NT2/D1 (cell line): ENCODE measurements at regions not wholly inside any gene's neighbourhood (a gene's known extent, or its start where the extent isn't known, plus 50 kb on each side); places are given as distances from the start of the nearest gene placed in this dataset.
"Not testable (repeated sequence)": the region's sequence is repeated elsewhere in the genome, so short reads cannot be mapped to it uniquely, and the experiment has no call there.

Experiments
- DNase-seq: peaks from one replicate; pipeline ENCODE4 v3.0.0-alpha.2; 2011; ENCODE audit warnings: low read depth, low spot score
- H3K27me3 ChIP-seq: 2 replicates; pipeline ENCODE4 v1.6.0; 2011; ENCODE audit warnings: mild to moderate bottlenecking; ENCODE audit not compliant: insufficient read length, insufficient read depth
- H3K36me3 ChIP-seq: 2 replicates; pipeline ENCODE4 v1.6.1; 2011; ENCODE audit warnings: mild to moderate bottlenecking, low read length, mixed read lengths; ENCODE audit not compliant: insufficient read depth, insufficient read length
- H3K4me1 ChIP-seq: 2 replicates; pipeline ENCODE4 v1.5.1; 2011; ENCODE audit not compliant: insufficient read depth, insufficient read length
- H3K4me3 ChIP-seq: 2 replicates; pipeline ENCODE4 v1.5.1; 2011; ENCODE audit warnings: low read depth; ENCODE audit not compliant: insufficient read length
- H3K9ac ChIP-seq: 2 replicates; pipeline ENCODE4 v1.6.0; 2011; ENCODE audit warnings: low read depth; ENCODE audit not compliant: insufficient read length
- H3K9me3 ChIP-seq: 2 replicates; pipeline ENCODE4 v1.5.1; 2011; ENCODE audit warnings: mild to moderate bottlenecking, low read length; ENCODE audit not compliant: insufficient read depth
- SUZ12 ChIP-seq: IDR thresholded peaks from 2 replicates; pipeline ENCODE4 v1.6.1; 2011; ENCODE audit not compliant: insufficient read length, insufficient read depth; ENCODE audit errors: extremely low read depth
- YY1 ChIP-seq: IDR thresholded peaks from 2 replicates; pipeline ENCODE4 v1.6.1; 2011; ENCODE audit not compliant: insufficient read length, insufficient read depth
- ZNF274 ChIP-seq: IDR thresholded peaks from 2 replicates; pipeline ENCODE4 v1.6.1; 2011; ENCODE audit warnings: mild to moderate bottlenecking, low read depth, low read length

DNA sequence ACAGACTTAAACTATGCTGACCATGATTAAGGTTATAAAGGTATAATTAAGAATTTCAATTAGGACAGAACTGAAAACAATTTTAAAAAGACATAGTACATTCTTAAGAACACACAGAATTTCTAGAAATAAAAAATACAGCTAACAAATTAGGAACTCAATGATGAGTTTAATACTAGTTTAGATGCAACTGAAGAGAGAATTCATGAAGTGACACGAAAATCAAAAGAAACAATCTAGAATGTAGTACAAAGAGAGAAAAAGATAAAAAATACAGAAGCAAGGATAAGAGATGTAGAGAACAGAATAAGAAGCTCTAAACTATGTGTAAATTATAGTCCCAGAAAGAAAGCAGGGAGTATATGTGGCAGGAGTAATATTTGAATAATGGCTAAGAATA lies 187.8 kb upstream of the KRR1 start:
- H3K4me3 ChIP-seq = no peak overlapping the region

DNA sequence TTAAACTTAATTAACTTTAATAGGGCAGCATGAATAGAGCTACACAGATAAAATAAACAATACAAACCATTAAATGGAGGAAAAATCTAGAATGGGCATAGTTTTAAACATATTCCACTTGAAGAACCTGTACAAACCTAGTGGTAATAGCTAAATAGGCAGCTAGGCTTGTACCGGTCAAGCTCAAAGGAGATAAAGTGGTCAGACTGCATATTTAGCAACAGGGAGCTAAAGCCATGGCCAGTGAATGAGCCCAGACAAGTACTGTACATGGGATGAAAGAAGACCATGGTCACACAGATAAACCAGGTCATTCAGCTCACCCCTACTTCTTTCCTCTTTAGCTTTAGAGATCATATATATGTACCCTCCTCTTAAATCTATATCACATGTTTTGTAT lies 186.6 kb upstream of the KRR1 start:
- no peak for DNase-seq
- no peaks in the 10 kb centered on the region for H3K36me3 ChIP-seq
- no peaks in the 10 kb centered on the region for H3K27me3 ChIP-seq
- no peak overlapping the region for H3K4me3 ChIP-seq
- H3K9ac ChIP-seq = no peak overlapping the region
- no peaks in the 10 kb centered on the region for H3K9me3 ChIP-seq
- H3K4me1 ChIP-seq = no peaks in the 10 kb centered on the region
- TF ChIP-seq SUZ12 (no peak), YY1 (no peak), ZNF274 (no peak)

More for the DNA sequence above, 187.8 kb upstream of the KRR1 start:
- no peak for DNase-seq
- TF ChIP-seq YY1 (no peak), ZNF274 (no peak)
- Histone ChIP-seq H3K9me3 (no peaks in the 10 kb centered on the region), H3K36me3 (no peaks in the 10 kb centered on the region), H3K27me3 (no peaks in the 10 kb centered on the region), H3K4me1 (no peaks in the 10 kb centered on the region), H3K9ac (no peak overlapping the region)

DNA sequence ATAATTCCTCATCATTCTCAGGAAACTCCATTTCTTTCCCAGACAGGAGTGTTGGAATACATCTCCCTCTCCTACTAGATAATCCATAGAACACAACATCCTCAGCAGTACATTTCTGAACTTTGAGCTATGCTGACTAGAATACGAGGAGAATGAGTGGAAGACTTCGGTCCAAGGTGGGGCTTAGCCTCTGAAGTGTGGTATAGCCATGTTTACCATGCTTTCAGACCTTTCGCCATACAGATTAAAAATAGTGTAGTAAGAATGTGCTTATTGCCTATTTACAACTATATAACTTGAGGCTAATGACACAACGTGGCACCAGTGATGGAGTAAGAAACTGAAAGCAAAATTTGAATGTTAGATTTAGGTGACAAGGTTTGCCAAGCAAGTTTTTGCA lies 184.5 kb upstream of the KRR1 start:
- H3K27me3 ChIP-seq = no peaks in the 10 kb centered on the region
- TF ChIP-seq SUZ12 = no peak
- no peak for TF ChIP-seq YY1
- TF ChIP-seq ZNF274 = no peak
- H3K9me3 ChIP-seq = no peaks in the 10 kb centered on the region
- H3K4me3 ChIP-seq = no peak overlapping the region
- no peaks in the 10 kb centered on the region for H3K4me1 ChIP-seq
- no peaks in the 10 kb centered on the region for H3K36me3 ChIP-seq
- DNase-seq = no peak
- no peak overlapping the region for H3K9ac ChIP-seq

DNA sequence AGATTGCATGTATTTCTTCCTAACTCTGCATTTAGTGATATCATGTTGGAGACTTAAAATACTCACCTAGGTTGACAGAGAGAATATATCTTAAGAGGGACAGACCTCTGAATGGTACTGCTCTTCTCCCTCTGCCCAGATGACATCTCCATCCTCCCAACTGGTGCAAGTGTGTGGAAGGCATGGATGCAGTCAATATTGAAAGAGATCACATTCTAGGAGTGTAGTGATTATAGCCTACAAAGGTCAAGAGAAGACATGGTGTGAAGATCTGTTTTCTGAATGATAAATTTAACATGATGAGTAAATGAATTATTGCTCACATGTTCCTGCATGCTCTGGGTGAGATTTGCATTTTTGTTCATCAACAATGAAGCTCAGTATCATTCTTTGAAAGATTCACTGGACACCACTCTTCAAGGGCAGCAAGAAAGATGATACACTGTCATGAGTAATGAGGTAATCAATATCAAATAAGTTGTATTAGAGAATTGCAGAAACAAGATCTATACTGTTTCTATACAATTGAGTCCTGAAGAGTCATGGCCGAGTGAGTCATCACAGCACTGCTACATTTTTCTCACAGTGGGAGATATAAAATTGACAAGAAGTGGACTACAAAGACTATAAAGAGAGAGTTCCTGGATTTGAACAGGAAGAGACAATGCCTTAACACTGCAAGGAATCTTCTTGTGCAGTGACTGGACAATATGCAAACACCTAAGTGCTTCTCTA lies 183.3 kb upstream of the KRR1 start:
- no peak overlapping the region for H3K9ac ChIP-seq
- no peaks in the 10 kb centered on the region for H3K27me3 ChIP-seq
- H3K4me1 ChIP-seq = no peaks in the 10 kb centered on the region
- no peaks in the 10 kb centered on the region for H3K36me3 ChIP-seq
- DNase-seq = no peak
- H3K9me3 ChIP-seq = no peaks in the 10 kb centered on the region
- TF ChIP-seq YY1 (no peak), SUZ12 (no peak), ZNF274 (no peak)
- no peak overlapping the region for H3K4me3 ChIP-seq

DNA sequence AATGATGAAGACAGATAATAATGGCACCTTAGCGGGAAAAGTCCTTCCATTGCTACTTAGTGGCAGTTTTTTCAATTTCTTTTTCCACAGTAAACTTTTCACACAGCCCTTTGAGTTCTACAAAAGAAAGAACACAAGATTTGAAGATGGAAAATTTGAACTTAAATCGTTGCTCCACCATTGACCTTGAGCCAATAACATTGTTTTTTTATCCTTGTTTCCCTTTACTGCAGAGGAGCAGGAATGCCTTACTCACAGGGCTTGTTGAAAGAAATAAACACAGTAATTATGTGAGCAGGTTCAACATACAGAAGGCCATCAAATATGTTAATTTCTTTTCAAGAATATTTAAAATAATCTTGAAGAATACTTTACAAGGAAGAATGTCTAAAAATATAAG lies 181.5 kb upstream of the KRR1 start:
- TF ChIP-seq ZNF274 = no peak
- TF ChIP-seq SUZ12 = no peak
- no peak for TF ChIP-seq YY1
- H3K4me1 ChIP-seq = no peaks in the 10 kb centered on the region

DNA sequence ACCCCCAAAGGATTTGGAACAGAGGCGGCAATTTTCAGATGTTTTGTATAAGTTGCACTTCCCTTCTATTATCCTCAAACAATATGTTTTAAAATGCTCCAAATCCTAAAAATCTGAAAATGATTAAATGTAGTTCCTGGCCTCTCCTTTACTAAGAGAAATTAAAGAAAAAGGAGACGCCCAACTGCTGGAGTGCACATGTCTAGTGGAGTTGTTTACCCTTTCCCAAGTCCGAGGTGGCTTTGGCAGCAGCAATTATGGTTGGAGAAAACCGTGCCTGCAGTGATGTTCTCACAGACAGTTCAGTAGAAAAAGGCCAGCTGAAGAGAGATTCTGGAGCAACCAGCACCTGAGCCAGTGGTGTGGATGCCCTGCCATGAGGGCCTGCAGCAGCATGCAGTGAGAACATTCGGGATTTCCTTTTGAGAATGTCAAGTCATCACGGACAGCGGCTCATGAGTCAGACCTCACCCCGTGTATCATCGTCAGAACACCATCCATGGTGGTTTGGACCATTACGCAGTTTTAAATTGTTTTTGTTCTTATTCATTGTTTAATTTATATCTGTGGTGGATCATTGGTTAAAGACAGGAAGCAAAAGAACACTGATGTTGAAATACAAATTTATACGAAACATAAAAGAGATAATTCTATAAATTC lies 179.0 kb upstream of the KRR1 start:
- no peak overlapping the region for H3K4me3 ChIP-seq
- H3K4me1 ChIP-seq = no peaks in the 10 kb centered on the region
- H3K36me3 ChIP-seq = no peaks in the 10 kb centered on the region
- no peak for DNase-seq
- H3K9ac ChIP-seq = no peak overlapping the region
- TF ChIP-seq ZNF274 (no peak), SUZ12 (no peak), YY1 (no peak)
- H3K27me3 ChIP-seq = no peaks in the 10 kb centered on the region
- no peaks in the 10 kb centered on the region for H3K9me3 ChIP-seq

More for the DNA sequence above, 181.5 kb upstream of the KRR1 start:
- Histone ChIP-seq H3K27me3 (no peaks in the 10 kb centered on the region), H3K36me3 (no peaks in the 10 kb centered on the region), H3K9me3 (no peaks in the 10 kb centered on the region), H3K4me3 (no peak overlapping the region), H3K9ac (no peak overlapping the region)
- DNase-seq = no peak

DNA sequence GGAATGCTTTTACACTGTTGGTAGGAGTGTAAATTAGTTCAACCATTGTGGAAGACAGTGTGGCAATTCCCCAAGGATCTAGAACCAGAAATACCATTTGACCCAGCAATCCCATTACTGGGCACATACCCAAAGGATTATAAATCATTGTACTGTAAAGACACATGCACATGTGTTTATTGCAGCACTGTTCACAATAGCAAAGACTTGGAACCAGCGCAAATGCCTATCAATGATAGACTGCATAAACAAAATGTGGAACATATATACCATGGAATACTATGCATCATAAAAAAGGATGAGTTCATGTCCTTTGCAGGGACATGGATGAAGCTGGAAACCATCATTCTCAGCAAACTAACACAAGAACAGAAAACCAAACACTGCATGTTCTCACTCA lies 174.8 kb upstream of the KRR1 start:
- H3K27me3 ChIP-seq, DNase-seq, H3K4me3 ChIP-seq, H3K4me1 ChIP-seq, H3K9me3 ChIP-seq, H3K36me3 ChIP-seq, H3K9ac ChIP-seq: not testable (repeated sequence)
